PC-9 (cell line): ENCODE measurements at regions not wholly inside any gene's neighbourhood (a gene's known extent, or its start where the extent isn't known, plus 50 kb on each side); places are given as distances from the start of the nearest gene placed in this dataset.

Source experiments
- CTCF ChIP-seq: fragments of 200-600 bp; sonication (generic); conservative IDR thresholded peaks from 2 replicates; pipeline ENCODE4 v1.6.1; 2017; ENCODE audit warnings: mixed run types, antibody characterized with exemption, mild to moderate bottlenecking, moderate library complexity
- EZH2 ChIP-seq: fragments of 200-600 bp; sonication (generic); IDR thresholded peaks from 2 replicates; pipeline ENCODE4 v1.8.0; 2017; ENCODE audit warnings: antibody characterized with exemption, low read depth

DNA sequence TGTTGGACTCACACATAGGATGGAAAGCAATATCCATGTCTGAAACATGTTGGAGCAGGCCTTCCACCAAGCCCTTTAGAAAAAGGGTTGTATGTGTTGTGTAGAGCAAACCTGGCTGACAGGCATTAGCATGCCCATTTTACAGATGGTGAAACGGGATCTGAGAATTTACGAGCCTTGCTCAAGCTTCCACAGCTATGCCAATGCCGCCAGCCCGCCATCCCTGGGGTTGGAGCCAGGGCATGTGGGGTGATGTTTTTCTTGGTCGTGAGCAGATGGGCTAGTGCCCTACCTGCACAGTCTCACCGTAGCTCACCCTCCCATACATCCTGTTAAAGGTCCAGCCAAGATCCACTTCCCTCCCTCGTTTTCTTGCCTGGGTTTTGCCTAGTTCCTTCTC is 97.5 kb upstream of the TLE3 start:
- TF ChIP-seq CTCF (no peak), EZH2 (no peak)
